Nephron (organoid): ENCODE measurements at regions not wholly inside any gene's neighbourhood (a gene's known extent, or its start where the extent isn't known, plus 50 kb on each side); places are given as distances from the start of the nearest gene placed in this dataset.
"Not testable (repeated sequence)": the region's sequence is repeated elsewhere in the genome, so short reads cannot be mapped to it uniquely, and the experiment has no call there.

Experiments
- H3K27ac Mint-ChIP-seq, 3 experiments: 2 replicates each; pipeline ENCODE4 v1.8.0; 2020; ENCODE audit warnings: mixed read lengths in 3 of 3, mild to moderate bottlenecking in 2 of 3, moderate library complexity in 1 of 3
- H3K27me3 Mint-ChIP-seq: 2 replicates; pipeline ENCODE4 v1.8.0; 2021; ENCODE audit warnings: low read depth, mild to moderate bottlenecking, moderate library complexity, mixed read lengths
- H3K36me3 Mint-ChIP-seq: 2 replicates; pipeline ENCODE4 v1.8.0; 2020; ENCODE audit warnings: low read depth, mixed read lengths
- H3K4me1 Mint-ChIP-seq: 2 replicates; pipeline ENCODE4 v1.8.0; 2020; ENCODE audit warnings: mixed read lengths
- H3K4me3 Mint-ChIP-seq, 3 experiments: 2 replicates each; pipeline ENCODE4 v1.8.0; 2020; ENCODE audit warnings: mild to moderate bottlenecking in 3 of 3, mixed read lengths in 3 of 3, moderate library complexity in 2 of 3
- H3K9me3 Mint-ChIP-seq: 2 replicates; pipeline ENCODE4 v1.8.0; 2020; ENCODE audit warnings: mixed read lengths
- TF ChIP-seq, protein P1 (sequence below), 3 experiments: fragments of 200-600 bp; sonication (generic); IDR thresholded peaks; one replicate each; pipeline ENCODE4 v1.5.0; 2021; ENCODE audit warnings: antibody characterized with exemption in 3 of 3; ENCODE audit not compliant: unreplicated experiment in 3 of 3

- Mint-ChIP-seq H3K9me3 (no peaks in the 10 kb centered on the region), H3K27ac (no peak overlapping the region), H3K4me3 (no peak overlapping the region), H3K27me3 (no peaks in the 10 kb centered on the region), H3K4me1 (no peaks in the 10 kb centered on the region), H3K36me3 (no peaks in the 10 kb centered on the region)
- TF ChIP-seq, protein P1, sequence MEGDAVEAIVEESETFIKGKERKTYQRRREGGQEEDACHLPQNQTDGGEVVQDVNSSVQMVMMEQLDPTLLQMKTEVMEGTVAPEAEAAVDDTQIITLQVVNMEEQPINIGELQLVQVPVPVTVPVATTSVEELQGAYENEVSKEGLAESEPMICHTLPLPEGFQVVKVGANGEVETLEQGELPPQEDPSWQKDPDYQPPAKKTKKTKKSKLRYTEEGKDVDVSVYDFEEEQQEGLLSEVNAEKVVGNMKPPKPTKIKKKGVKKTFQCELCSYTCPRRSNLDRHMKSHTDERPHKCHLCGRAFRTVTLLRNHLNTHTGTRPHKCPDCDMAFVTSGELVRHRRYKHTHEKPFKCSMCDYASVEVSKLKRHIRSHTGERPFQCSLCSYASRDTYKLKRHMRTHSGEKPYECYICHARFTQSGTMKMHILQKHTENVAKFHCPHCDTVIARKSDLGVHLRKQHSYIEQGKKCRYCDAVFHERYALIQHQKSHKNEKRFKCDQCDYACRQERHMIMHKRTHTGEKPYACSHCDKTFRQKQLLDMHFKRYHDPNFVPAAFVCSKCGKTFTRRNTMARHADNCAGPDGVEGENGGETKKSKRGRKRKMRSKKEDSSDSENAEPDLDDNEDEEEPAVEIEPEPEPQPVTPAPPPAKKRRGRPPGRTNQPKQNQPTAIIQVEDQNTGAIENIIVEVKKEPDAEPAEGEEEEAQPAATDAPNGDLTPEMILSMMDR (IDR thresholded peaks at IDR 0.05; ENCODE audit: unreplicated experiment in 3 of 3): no peak
These were observed 587.3 kb upstream of the SPRY2 start for GRCh38 chr13:80928241-80928640.

- not testable (repeated sequence) for H3K27me3 Mint-ChIP-seq, H3K4me3 Mint-ChIP-seq, H3K9me3 Mint-ChIP-seq, H3K27ac Mint-ChIP-seq, H3K36me3 Mint-ChIP-seq, H3K4me1 Mint-ChIP-seq
These were observed 585.1 kb upstream of the SPRY2 start for GRCh38 chr13:80926024-80926423.

GRCh38 chr13:80924596-80924995 lies 583.7 kb upstream of the SPRY2 start:
- no peaks in the 10 kb centered on the region for H3K4me1 Mint-ChIP-seq
- TF ChIP-seq, protein P1 (IDR thresholded peaks at IDR 0.05; ENCODE audit: unreplicated experiment in 3 of 3): no peak
- no peaks in the 10 kb centered on the region for H3K9me3 Mint-ChIP-seq
- no peak overlapping the region for H3K27ac Mint-ChIP-seq
- H3K4me3 Mint-ChIP-seq: no peak overlapping the region
- H3K36me3 Mint-ChIP-seq: no peaks in the 10 kb centered on the region
- H3K27me3 Mint-ChIP-seq: no peaks in the 10 kb centered on the region

DNA sequence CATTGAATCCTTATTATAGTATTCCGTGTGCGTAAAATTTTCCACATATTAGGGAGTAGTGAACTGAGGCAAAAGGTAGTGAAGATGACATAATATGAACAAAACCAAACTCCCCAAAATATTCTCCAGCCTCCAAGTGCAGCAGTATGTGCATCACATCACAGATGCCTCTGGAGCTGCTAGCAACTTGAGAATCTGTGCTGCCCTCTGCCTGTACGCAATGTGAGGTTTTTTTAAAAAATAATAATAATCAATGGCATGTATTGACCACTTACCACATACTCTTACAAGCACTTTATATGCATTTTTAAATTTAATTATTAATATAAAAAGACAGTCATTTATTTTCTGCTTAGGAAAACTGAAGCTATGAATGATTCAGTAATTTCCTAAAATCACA lies 583.0 kb upstream of the SPRY2 start:
- Mint-ChIP-seq H3K27ac (no peak overlapping the region), H3K4me3 (no peak overlapping the region), H3K36me3 (no peaks in the 10 kb centered on the region), H3K4me1 (no peaks in the 10 kb centered on the region), H3K9me3 (no peaks in the 10 kb centered on the region), H3K27me3 (no peaks in the 10 kb centered on the region)
- TF ChIP-seq, protein P1 (IDR thresholded peaks at IDR 0.05; ENCODE audit: unreplicated experiment in 3 of 3): peak in 1 of 3 experiments; percentile 28

GRCh38 chr13:80921971-80922370 lies 581.0 kb upstream of the SPRY2 start:
- Mint-ChIP-seq H3K4me1 (no peaks in the 10 kb centered on the region), H3K4me3 (no peak overlapping the region), H3K27ac (no peak overlapping the region), H3K9me3 (no peaks in the 10 kb centered on the region), H3K36me3 (no peaks in the 10 kb centered on the region), H3K27me3 (no peaks in the 10 kb centered on the region)
- TF ChIP-seq, protein P1 (IDR thresholded peaks at IDR 0.05; ENCODE audit: unreplicated experiment in 3 of 3): no peak

DNA sequence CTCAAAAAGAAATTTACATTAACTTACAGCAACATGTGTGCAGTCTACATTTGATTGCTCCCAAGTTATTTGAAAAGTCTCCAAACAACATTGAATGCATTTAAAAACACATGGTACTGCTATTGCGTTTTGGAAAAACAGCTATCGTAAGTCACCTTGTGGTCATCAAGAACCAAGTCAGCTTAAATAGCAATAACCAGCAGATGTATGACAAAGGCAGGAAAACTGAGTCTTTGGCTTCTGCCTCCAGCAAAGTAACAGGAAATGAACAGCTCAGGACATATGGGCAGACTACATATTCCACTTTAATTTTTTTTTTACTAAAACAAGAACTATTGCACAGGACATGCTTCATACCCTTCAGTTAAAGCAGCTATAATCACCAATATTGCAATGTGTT lies 580.6 kb upstream of the SPRY2 start:
- no peak overlapping the region for H3K4me3 Mint-ChIP-seq
- no peaks in the 10 kb centered on the region for H3K9me3 Mint-ChIP-seq
- no peaks in the 10 kb centered on the region for H3K27me3 Mint-ChIP-seq
- no peak overlapping the region for H3K27ac Mint-ChIP-seq
- TF ChIP-seq, protein P1 (IDR thresholded peaks at IDR 0.05; ENCODE audit: unreplicated experiment in 3 of 3): no peak
- H3K36me3 Mint-ChIP-seq: no peaks in the 10 kb centered on the region
- no peaks in the 10 kb centered on the region for H3K4me1 Mint-ChIP-seq
